22Rv1 (cell line): ENCODE measurements at regions not wholly inside any gene's neighbourhood (a gene's known extent, or its start where the extent isn't known, plus 50 kb on each side); places are given as distances from the start of the nearest gene placed in this dataset.

Source experiments
- ZFX ChIP-seq: fragments of 450-650 bp; IDR thresholded peaks from 2 replicates; pipeline ENCODE4 v1.6.1; 2017; ENCODE audit warnings: antibody characterized with exemption, borderline replicate concordance
- TF ChIP-seq, protein P1 (sequence below): fragments of 450-650 bp; IDR thresholded peaks from 2 replicates; pipeline ENCODE4 v1.5.1; 2017; ENCODE audit warnings: mild to moderate bottlenecking

DNA sequence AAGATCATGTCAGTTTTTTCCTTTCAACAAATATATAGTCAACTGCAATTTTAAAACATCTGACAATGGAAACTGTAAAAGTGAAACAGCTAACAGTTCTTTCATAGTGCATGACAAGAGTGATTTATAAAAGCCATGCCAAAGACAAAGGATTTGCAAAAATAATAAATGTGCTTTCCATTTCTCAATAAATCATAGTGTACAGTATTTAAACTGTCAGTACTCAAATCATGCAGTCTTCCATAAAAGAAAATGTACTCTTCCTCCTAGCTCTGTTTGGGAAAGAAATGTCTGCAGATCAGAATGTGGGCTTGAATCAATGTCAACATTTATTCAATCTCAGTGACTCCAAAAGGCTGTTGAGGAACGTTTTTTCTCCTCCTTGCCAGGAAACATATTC, 131.7 kb upstream of the PDE1A start:
- TF ChIP-seq, protein P1, sequence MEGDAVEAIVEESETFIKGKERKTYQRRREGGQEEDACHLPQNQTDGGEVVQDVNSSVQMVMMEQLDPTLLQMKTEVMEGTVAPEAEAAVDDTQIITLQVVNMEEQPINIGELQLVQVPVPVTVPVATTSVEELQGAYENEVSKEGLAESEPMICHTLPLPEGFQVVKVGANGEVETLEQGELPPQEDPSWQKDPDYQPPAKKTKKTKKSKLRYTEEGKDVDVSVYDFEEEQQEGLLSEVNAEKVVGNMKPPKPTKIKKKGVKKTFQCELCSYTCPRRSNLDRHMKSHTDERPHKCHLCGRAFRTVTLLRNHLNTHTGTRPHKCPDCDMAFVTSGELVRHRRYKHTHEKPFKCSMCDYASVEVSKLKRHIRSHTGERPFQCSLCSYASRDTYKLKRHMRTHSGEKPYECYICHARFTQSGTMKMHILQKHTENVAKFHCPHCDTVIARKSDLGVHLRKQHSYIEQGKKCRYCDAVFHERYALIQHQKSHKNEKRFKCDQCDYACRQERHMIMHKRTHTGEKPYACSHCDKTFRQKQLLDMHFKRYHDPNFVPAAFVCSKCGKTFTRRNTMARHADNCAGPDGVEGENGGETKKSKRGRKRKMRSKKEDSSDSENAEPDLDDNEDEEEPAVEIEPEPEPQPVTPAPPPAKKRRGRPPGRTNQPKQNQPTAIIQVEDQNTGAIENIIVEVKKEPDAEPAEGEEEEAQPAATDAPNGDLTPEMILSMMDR: no peak
- no peak for TF ChIP-seq ZFX
